HG03175 (cell line): ENCODE measurements at regions not wholly inside any gene's neighbourhood (a gene's known extent, or its start where the extent isn't known, plus 50 kb on each side); places are given as distances from the start of the nearest gene placed in this dataset.
A peak's percentile ranks its signal among the peaks of the same experiment; 100 is the strongest.

Source experiments
- ATAC-seq: cut with Tn5 transposase; IDR thresholded peaks from one replicate; pipeline ENCODE4 v1.9.1; 2021; ENCODE audit warnings: mild to moderate bottlenecking, moderate library complexity; ENCODE audit not compliant: unreplicated experiment

DNA sequence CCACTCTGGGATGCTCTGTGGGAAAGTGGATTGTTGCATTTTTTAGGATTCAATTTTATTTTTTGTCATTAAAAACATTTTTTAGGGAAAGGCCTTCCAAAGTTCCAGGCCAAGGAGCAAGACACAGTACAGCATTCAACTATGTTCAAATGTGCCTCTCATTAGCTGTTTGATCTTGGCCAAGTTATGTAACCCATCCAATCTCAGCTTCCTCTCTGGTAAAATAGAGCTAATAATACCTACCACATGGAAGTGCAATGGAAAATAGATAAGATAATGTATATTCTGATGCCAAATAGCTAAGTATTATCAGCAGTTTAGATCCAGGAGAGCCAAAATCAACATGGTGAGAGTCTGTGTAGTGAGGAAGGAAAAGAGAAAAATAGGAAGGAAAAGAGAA, 220.3 kb upstream of the SESN3 start:
- ATAC-seq, result no peak

DNA sequence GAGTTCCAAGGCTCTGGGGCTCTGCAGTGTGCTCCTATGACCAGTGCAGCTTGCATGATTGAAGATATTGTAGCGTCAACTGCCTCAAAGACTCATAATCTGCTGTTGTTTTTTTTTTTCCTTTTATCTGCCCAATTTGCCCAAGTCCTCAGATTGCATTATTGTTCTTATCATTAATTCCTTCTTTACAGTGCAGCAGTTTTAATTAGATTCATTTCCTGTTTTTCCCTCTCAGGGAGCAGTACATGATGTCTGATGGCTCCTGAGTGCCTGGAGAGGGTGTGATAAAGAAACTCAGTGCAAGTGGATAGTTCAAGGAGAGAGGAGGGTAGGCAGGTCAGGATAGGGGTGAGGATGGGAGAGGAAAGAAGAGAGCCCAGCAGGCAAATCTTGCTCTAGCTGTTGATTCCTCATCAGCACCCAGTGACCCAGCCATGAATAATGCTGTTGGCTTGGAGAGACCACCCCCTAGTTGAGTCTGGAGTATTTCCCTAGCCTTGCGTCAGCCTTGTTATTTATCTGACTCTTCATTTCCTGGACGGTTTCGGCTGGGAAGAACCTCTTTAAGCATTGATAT, 219.6 kb upstream of the SESN3 start:
- ATAC-seq, result no peak

DNA sequence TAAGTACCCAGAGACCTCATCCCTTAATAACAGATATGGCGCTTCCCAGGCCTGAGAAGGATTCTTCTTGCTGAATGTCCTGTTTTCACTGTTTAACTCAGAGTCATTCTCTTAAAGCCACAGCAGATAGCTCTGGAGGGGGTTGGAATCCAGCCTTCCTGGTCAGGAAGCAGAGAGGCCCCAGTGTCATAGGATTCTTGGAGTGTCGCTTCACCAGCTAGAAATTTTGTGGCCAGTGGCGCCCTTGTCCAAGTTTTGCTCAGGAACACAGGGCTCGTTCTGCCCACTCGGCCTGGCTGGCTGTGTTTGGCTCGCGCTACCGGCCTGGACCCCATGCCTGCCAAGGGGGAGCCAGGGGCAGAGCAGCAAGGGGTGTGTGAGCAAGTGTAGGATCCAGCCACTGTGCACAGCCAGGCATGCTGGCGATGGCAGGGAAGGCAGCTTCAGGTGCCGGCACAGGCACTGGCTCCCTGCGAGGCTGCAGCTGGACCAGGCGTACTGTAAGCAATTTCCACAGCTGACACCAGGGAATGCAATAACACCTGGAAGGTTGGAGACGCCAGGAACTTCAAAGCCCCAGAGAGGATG, 214.8 kb upstream of the SESN3 start:
- no peak for ATAC-seq

DNA sequence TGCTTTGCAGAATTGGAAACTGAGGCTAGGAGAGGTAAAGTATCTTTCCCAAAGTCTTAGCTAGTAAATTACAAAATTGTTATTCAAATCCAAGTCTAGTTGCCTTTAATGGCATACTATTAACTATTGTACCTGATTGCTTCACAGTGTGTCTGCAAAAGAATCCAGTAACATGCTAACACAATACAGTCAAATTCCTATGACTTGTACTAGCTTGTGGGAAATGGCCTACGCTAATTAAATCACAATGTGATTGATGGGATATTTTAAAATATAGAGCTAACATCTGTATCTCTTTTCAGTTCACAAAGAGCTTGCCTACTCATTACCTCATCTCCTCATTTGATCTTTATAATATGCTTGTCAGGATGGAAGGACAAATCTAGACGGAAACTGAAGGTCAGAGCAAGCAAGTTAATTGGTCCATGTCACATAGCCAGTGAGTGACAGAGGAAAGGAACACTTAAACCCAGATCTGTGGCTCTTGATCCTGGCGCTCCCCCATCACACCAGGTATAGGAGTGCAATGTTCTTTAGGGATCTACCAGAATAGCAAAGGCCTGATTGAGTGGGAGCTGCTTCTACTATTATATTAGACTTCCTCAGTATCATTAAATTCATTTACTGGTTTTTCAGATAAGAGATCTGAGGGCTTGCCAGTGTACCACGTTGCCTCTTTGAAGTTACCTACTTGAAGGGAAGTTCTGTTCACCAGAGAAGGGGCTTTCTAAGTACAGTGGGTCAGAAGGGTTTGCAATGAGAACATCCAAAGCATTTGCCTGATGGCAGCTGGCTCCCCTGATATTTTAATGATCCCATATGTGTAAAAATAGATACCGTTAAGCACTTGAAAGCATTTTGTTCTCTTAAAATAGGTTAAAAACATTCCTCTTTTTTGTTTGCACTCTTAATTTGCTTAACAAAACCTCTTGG, 213.6 kb upstream of the SESN3 start:
- no peak for ATAC-seq

DNA sequence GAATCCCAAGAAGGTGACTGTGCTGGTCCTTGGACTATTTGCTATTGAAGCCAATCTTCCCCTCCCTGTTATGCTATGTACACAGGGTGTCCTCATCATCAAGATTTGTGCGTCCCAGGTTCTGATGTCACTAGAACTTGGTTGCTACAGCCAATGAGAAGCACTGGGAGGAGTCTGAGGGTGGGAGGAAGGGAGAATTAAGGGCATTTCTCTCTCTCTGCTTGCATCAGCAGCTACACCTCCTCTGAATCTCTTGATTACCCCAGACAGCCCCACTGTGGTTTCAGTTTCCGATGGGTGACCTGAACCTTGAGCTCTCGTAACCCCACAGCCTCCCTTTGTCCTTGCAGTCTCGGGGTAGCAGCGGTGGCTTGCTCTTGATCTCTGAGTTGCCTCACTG, 212.4 kb upstream of the SESN3 start:
- ATAC-seq, result peak; percentile 86

DNA sequence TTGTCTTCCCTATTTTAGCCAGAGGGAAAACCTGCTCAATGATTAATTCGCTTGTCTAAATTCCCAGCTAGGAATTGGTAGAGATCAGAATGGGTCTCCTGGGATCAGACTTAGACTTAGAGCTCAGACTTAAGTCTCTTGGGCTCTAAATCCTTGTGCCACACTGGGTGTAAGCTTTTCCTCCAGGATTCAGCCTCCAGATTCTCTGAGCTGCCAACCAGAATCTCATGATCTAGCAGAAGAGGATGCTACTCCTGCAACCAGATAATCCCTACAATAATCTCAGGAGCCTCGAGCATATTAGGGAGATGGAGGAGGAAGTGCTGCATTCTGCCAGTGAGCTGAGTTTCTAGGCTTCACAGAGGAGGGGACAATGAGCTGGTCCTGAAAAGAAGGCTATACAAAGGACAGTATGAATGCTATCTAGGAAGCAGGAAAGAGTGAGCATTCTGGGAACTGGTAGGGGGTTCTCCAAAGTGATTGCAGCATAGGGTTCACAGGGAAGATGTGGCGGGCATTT, 211.6 kb upstream of the SESN3 start:
- no peak for ATAC-seq

DNA sequence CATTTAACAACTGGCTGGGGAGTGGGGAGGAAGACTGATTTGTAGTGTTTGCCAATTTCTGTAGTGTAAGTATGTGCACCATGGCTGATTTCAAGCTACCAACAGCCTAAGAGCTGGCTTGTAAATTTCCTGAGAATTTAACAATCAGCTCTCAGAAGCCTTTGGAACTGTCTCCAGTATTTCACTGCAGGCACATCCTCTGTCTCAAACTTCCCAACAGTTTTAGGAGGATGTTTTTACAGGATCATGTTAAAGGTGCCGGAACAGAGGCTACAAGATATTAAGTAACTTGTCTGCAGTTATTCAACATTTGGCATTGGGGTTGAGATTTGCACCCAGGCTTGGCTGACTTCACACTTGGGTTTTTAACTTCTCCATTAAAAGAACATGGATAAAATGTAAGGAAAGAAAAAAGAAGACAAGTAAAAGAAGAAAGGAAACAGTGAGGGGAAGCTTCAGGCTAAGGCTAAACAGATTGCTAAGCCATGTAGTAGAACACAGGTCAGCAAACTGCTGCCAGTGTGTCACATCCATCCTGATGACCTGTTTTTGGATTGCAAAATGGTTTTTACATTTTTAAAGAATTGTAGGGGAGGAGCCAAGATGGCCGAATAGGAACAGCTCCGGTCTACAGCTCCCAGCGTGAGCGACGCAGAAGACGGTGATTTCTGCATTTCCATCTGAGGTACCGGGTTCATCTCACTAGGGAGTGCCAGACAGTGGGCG, 204.8 kb upstream of the SESN3 start:
- ATAC-seq, result no peak

DNA sequence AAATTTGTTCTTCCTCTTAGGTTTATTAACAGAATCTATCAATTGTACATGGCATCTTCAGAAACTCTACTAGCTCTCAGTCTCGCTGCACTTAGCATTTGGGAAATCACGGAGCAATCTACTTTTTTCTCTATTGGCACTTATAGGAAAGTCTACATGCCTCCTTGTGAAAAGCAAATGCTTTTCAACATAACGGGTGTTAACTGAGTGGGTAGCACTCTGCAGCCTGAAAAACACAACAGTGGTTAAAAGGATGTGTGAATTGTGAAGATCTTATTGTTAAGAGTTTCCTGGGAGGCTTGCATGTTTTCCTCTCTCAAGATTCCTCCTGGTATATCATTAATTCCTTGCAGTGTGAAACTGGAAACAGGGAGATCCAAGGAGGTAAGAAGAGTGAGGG, 204.2 kb upstream of the SESN3 start:
- no peak for ATAC-seq

DNA sequence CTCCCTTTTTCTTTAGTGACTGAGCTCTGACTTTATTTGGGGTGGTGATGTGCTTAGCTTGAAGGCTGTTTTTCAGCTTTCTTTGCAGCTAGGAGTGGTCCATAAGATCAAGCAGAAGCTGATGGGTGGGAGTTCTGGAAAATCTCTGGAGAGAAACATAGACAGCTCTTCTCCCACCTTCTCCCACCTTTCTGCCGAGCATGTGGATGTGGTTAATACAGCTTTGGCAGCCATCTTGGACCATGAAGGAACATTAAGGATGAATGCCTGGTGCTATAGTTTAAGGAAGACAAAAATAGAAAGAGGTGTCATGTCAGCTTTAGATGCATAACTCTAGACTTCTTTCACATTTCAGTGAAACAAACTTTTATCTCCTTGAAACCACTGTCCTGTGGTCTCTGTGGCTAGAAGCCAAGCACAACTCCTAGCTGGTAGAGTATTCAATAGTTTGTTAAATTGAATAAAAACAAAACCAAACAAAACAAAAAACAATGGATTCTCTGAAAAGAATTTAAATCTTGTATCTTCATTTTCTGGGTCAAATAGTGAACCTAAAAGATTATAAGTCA, 203.6 kb upstream of the SESN3 start:
- ATAC-seq, result no peak

DNA sequence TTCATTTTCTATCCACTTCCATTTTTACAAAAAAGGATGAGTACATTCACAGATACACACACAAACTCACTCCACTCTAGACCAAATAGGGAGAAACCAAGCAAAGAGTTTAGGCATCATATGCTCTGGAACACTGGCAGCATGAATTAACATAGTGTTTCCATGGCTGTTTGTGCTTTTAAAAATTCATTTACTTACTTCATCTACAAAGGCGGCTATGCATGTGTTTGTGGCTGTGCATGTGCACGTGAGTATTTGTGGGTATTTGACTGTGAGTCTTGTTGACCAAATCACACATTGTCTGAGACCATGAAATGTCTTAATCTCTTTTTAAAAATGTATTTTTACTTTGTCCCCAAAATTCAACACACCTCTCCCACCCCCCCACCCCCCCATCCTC, 203.0 kb upstream of the SESN3 start:
- ATAC-seq, result no peak

DNA sequence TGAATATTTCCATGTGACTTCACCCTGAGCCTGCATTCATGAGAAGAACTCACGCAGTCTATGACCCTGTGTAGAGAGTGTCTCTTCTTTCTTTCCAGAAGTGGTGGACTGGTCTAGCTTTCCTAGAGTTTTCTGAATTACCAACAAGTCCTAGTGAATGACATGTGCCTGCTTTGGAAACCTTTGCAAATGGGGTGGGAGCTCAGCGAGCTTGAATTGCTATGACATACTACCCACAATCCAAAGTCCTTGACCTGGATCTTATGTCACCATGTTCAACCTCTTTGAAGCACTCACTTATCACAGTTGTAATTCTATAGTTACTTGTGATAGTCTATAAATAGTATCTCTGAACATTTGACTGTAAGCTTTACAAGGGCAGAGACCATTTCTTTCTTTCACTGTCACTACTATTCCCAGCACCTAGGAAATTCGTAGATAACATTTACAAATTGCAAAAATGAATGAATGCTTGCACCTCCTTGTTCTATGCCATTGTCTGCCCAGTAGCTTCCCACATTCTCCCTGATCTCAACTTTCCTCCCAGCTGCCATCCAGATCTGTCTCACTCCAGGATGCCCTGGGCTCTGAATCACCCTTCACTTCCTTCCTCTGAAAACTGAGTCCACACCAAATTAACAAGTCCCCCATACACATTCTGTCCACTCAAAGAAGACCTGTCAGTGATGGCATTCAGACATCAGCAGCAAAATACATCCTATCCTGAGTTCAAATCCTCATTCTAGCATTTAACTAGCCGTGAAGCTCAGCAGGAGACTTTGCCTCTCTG, 201.9 kb upstream of the SESN3 start:
- ATAC-seq, result no peak

DNA sequence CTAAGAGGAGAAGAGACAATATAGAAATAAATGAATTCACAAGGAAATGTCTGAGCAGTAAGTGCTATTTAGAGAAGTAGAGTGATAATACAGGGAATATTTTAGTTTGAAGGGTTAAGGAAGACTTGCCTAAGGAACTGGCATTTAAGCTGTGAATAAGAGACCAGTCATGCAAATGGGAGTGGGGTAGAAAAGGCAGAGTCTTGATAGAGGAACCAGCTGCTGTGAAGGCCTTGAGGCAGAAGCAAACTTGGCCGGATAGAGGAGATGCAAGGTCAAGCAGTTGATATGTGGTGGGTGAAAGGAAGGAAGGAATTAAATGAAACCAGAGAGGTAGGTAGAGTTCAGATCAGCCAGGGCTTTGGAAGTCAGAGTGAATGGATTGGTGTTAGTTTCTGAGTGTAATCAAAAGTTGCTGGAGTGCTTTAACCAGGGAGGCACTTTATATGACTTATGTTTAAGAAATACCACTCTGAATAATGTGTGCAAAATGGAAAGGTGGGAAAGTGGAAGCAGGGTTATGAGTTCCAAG, 198.4 kb upstream of the SESN3 start:
- no peak for ATAC-seq

DNA sequence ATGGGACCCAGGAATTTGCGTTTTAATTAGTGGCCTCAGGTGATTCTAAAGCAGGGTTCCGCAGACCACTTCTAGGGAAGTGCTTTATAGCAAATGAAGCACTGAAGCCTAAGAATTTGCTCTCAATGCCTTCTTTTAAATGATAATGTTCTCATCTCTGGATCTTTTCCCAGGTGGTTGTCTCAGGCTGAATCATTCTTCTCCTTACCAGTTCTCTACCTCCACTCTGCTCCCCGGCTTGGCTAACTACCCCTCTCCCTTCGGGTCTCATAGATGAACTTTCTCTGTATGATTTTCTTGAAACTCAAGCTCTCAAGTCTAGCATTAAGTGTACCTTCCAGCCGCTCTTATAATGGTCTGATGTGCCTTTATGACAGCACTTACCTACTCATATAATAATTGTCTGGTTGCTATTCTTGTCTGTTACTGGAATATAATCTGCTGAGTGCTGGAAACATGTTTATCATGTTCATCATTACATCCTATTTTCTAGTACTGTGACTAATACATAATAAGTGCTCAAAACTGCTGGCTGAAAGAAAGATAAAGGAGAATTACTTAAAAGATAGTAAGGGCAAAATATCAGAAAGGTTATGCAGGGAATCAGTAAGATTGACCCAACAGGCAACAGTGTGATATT, 195.9 kb upstream of the SESN3 start:
- ATAC-seq, result no peak

DNA sequence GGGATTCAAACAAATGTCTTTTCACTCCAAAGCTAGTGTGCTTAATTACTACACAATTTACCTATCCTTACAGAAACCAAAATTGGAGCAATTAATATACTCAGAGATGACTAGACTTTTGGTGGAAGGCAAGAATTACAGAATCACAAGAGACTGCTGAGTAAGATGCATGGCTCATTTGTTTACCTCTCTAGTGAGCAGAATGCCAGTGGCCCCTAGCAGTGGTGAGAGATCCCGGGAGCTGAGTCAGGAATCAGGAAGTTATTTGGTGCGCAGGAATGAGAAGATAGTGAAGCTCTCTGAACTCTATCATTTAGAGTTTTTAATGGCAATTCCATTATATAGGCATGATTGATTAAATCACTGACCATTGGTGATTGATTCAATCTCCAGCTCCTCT, 188.9 kb upstream of the SESN3 start:
- no peak for ATAC-seq

DNA sequence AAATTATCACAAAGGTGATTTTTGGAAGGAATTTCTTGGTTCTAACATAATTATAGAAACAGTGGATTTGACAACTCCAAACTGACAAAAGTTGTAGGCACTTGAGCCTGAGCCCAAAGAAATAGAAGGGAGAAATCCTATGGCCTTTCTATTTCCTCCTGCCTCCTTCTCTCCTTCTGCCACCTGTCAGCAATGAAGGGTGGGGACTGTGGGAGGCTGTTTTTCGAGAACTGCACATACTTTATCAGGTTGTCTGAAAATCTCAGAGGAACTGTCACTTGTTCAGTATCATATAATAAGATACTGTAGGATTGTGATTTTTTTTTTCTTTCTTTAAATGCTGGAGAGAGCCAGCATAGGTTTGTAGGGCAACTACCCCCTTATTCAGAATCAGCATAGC, 187.9 kb upstream of the SESN3 start:
- ATAC-seq, result no peak

DNA sequence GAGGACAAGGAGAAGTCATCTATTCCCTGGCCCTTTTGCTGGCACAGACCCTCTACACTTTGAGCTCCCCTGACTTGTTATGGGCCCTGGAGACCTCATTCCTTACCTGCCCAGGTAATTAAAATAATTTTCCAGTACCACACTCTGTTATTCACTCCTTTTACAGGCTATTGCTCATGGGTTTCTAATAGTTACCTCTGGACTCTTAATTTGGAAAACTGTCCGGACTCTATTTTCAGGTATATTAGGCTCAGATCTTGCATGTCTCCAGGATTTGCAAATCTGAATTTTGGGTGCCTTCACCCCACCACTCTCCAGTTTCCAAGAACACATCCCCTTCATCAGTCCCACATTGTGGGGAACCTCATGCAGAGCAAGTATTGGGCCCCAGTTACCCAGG, 186.8 kb upstream of the SESN3 start:
- ATAC-seq, result no peak

DNA sequence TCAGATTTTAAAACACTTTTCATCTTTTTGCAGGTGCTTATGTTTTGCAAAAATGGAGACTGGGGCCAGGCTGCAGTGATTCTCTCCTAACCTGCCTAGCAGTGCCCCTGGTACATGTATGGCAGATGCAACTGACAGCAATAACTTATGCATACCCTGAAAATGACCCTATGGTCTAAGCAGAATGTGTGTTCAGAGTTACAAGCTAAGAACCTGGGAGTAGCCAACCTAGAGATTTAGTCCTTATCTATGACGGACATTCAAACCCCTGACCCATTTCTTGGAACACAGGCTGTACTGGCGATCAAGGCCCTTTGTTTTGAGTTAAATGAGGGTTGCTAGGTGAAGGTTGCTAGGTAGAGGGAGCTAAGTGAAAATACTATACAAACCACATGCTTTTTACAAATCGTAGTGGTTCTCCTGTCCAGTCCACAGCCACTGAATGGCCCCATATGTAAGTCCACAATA, 184.9 kb upstream of the SESN3 start:
- ATAC-seq, result no peak

DNA sequence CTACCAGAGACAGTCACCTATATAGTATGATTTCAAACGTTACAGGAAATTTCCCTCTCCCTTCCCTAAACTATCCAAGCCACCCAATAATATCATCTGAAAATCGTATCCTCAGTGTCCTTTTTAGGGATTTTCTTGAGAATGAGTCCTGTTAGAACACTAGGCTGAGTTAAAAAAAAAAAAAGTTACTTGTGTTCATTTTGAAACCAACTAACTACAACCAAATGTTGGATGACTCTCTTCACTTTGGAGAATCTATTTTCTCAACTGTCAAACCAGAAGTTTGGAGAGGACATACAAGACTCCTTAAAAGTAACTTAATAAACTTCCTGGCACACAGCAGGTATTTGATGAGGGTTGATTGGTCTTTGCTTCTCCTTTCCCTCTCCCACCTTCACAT, 183.2 kb upstream of the SESN3 start:
- no peak for ATAC-seq

DNA sequence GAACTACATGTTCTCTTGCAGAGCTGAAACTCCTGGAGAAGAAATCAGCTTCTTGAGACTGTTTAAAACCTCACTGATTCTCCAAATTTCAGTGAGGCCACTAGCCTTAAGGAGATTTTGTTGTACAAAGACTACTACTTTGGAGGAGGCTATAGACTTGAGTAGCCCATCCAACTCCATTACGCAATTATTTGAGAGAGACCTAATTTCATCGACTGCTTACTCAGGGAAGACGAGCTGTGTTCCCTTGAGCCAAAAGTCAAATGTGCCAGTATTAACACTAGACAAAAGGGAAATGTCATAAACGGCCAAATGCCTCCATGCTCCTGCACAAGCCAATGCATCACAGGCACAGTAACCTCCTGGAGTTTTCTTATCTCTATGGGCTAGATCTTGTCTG, 182.8 kb upstream of the SESN3 start:
- no peak for ATAC-seq
